Testis (tissue), 2 donors: ENCODE measurements at regions not wholly inside any gene's neighbourhood (a gene's known extent, or its start where the extent isn't known, plus 50 kb on each side); places are given as distances from the start of the nearest gene placed in this dataset.

ENCODE experiments used
- CTCF ChIP-seq, 3 experiments: fragments of 450-650 bp in 2 of 3; fragments of 200-600 bp in 1 of 3; sonication (generic) in 1 of 3; IDR thresholded peaks; one replicate each; pipeline ENCODE4 v1.5.1; 2016 to 2019; ENCODE audit warnings: antibody characterized with exemption in 3 of 3, mild to moderate bottlenecking in 2 of 3, moderate library complexity in 1 of 3
- POLR2A ChIP-seq: fragments of 450-650 bp; IDR thresholded peaks from one replicate; pipeline ENCODE4 v1.6.1; 2017; ENCODE audit warnings: antibody characterized with exemption, mild to moderate bottlenecking, moderate library complexity

- TF ChIP-seq CTCF (IDR thresholded peaks at IDR 0.05): no peak
- TF ChIP-seq POLR2A: no peak
Measured at GRCh38 chr13:26487781-26488180, 69.7 kb upstream of the WASF3 start.
